ENCODE measurements at regions not wholly inside any gene's neighbourhood (a gene's known extent, or its start where the extent isn't known, plus 50 kb on each side); places are given as distances from the start of the nearest gene placed in this dataset.

- DNase-seq (ENCODE audit: low read depth, low spot score) = no peak
- no peak overlapping the region for H3K4me3 ChIP-seq
- H3K36me3 ChIP-seq (ENCODE audit: insufficient read depth, low read length) = no peaks in the 10 kb centered on the region
- TF ChIP-seq FOXP2 (optimal IDR thresholded peaks at IDR 0.05; ENCODE audit: control extremely low read depth, extremely low read length, insufficient read depth) = no peak
- H3K9me3 ChIP-seq (ENCODE audit: low read depth, low read length) = no peaks in the 10 kb centered on the region
- no peak overlapping the region for H3K27ac ChIP-seq
- no peak overlapping the region for H3K9ac ChIP-seq (ENCODE audit: insufficient read length)
Measured at GRCh38 chr10:28793482-28793881, 116.2 kb downstream of the BAMBI start.

- H3K9me3 ChIP-seq (ENCODE audit: low read depth, low read length) = no peaks in the 10 kb centered on the region
- no peak for DNase-seq (ENCODE audit: low read depth, low spot score)
- H3K27ac ChIP-seq = no peak overlapping the region
- H3K4me3 ChIP-seq = no peak overlapping the region
- no peaks in the 10 kb centered on the region for H3K36me3 ChIP-seq (ENCODE audit: insufficient read depth, low read length)
- no peak overlapping the region for H3K9ac ChIP-seq (ENCODE audit: insufficient read length)
- TF ChIP-seq FOXP2 (optimal IDR thresholded peaks at IDR 0.05; ENCODE audit: control extremely low read depth, extremely low read length, insufficient read depth) (no peak), EZH2 (IDR thresholded peaks at IDR 0.05) (no peak)
Measured at GRCh38 chr10:28794986-28795385, 117.7 kb downstream of the BAMBI start.

GRCh38 chr10:28796606-28797512, 119.5 kb downstream of the BAMBI start:
- Histone ChIP-seq H3K36me3 (ENCODE audit: insufficient read depth, low read length) (no peaks in the 10 kb centered on the region), H3K4me3 (no peak overlapping the region), H3K27ac (no peak overlapping the region), H3K9me3 (ENCODE audit: low read depth, low read length) (no peaks in the 10 kb centered on the region), H3K9ac (ENCODE audit: insufficient read length) (no peak overlapping the region)
- DNase-seq (ENCODE audit: low read depth, low spot score) = no peak
- TF ChIP-seq EZH2 (IDR thresholded peaks at IDR 0.05) = no peak
- no peak for TF ChIP-seq POLR2AphosphoS5 (IDR thresholded peaks at IDR 0.05; ENCODE audit: borderline replicate concordance, low read depth, low read length)
- TF ChIP-seq FOXP2 (optimal IDR thresholded peaks at IDR 0.05; ENCODE audit: control extremely low read depth, extremely low read length, insufficient read depth) = no peak

- no peaks in the 10 kb centered on the region for H3K36me3 ChIP-seq (ENCODE audit: insufficient read depth, low read length)
- DNase-seq (ENCODE audit: low read depth, low spot score) = no peak
- no peak overlapping the region for H3K9ac ChIP-seq (ENCODE audit: insufficient read length)
- H3K9me3 ChIP-seq (ENCODE audit: low read depth, low read length) = no peaks in the 10 kb centered on the region
- no peak overlapping the region for H3K27ac ChIP-seq
- H3K4me3 ChIP-seq = no peak overlapping the region
- TF ChIP-seq EZH2 (IDR thresholded peaks at IDR 0.05) (no peak), FOXP2 (optimal IDR thresholded peaks at IDR 0.05; ENCODE audit: control extremely low read depth, extremely low read length, insufficient read depth) (no peak), POLR2AphosphoS5 (IDR thresholded peaks at IDR 0.05; ENCODE audit: borderline replicate concordance, low read depth, low read length) (no peak)
Measured at GRCh38 chr10:28797904-28798371, 120.6 kb downstream of the BAMBI start.

- H3K36me3 ChIP-seq (ENCODE audit: insufficient read depth, low read length) = no peaks in the 10 kb centered on the region
- TF ChIP-seq EZH2 (IDR thresholded peaks at IDR 0.05) = no peak
- no peak for TF ChIP-seq POLR2AphosphoS5 (IDR thresholded peaks at IDR 0.05; ENCODE audit: borderline replicate concordance, low read depth, low read length)
- TF ChIP-seq FOXP2 (optimal IDR thresholded peaks at IDR 0.05; ENCODE audit: control extremely low read depth, extremely low read length, insufficient read depth) = no peak
- no peaks in the 10 kb centered on the region for H3K9me3 ChIP-seq (ENCODE audit: low read depth, low read length)
- H3K27ac ChIP-seq = no peak overlapping the region
- H3K4me3 ChIP-seq = no peak overlapping the region
- H3K9ac ChIP-seq (ENCODE audit: insufficient read length) = no peak overlapping the region
- no peak for DNase-seq (ENCODE audit: low read depth, low spot score)
Measured at GRCh38 chr10:28798428-28798955, 121.2 kb downstream of the BAMBI start.

GRCh38 chr10:28798964-28799363, 121.6 kb downstream of the BAMBI start:
- DNase-seq (ENCODE audit: low read depth, low spot score) = no peak

GRCh38 chr10:28800144-28800543, 122.8 kb downstream of the BAMBI start:
- Histone ChIP-seq H3K9ac (ENCODE audit: insufficient read length) (no peak overlapping the region), H3K9me3 (ENCODE audit: low read depth, low read length) (no peaks in the 10 kb centered on the region), H3K36me3 (ENCODE audit: insufficient read depth, low read length) (no peaks in the 10 kb centered on the region), H3K27ac (no peak overlapping the region), H3K4me3 (no peak overlapping the region)
- TF ChIP-seq FOXP2 (optimal IDR thresholded peaks at IDR 0.05; ENCODE audit: control extremely low read depth, extremely low read length, insufficient read depth) (no peak), EZH2 (IDR thresholded peaks at IDR 0.05) (no peak), POLR2AphosphoS5 (IDR thresholded peaks at IDR 0.05; ENCODE audit: borderline replicate concordance, low read depth, low read length) (no peak)
- DNase-seq (ENCODE audit: low read depth, low spot score) = no peak

More at GRCh38 chr10:28798964-28799363, 121.6 kb downstream of the BAMBI start:
- no peaks in the 10 kb centered on the region for H3K36me3 ChIP-seq (ENCODE audit: insufficient read depth, low read length)
- H3K4me3 ChIP-seq = no peak overlapping the region
- no peak for TF ChIP-seq POLR2AphosphoS5 (IDR thresholded peaks at IDR 0.05; ENCODE audit: borderline replicate concordance, low read depth, low read length)
- no peak for TF ChIP-seq FOXP2 (optimal IDR thresholded peaks at IDR 0.05; ENCODE audit: control extremely low read depth, extremely low read length, insufficient read depth)
- no peak for TF ChIP-seq EZH2 (IDR thresholded peaks at IDR 0.05)
- H3K9ac ChIP-seq (ENCODE audit: insufficient read length) = no peak overlapping the region
- no peaks in the 10 kb centered on the region for H3K9me3 ChIP-seq (ENCODE audit: low read depth, low read length)
- H3K27ac ChIP-seq = no peak overlapping the region

GRCh38 chr10:28801247-28801646, 123.9 kb downstream of the BAMBI start:
- no peak overlapping the region for H3K4me3 ChIP-seq
- TF ChIP-seq EZH2 (IDR thresholded peaks at IDR 0.05) (no peak), POLR2AphosphoS5 (IDR thresholded peaks at IDR 0.05; ENCODE audit: borderline replicate concordance, low read depth, low read length) (no peak), FOXP2 (optimal IDR thresholded peaks at IDR 0.05; ENCODE audit: control extremely low read depth, extremely low read length, insufficient read depth) (no peak)
- no peak for DNase-seq (ENCODE audit: low read depth, low spot score)
- no peaks in the 10 kb centered on the region for H3K36me3 ChIP-seq (ENCODE audit: insufficient read depth, low read length)
- no peak overlapping the region for H3K27ac ChIP-seq
- no peak overlapping the region for H3K9ac ChIP-seq (ENCODE audit: insufficient read length)
- no peaks in the 10 kb centered on the region for H3K9me3 ChIP-seq (ENCODE audit: low read depth, low read length)
